ENCODE measurements at regions not wholly inside any gene's neighbourhood (a gene's known extent, or its start where the extent isn't known, plus 50 kb on each side); places are given as distances from the start of the nearest gene placed in this dataset.

- no peak overlapping the region for H3K18ac ChIP-seq (ENCODE audit: insufficient read length, low read depth, low read length)
- H2BK5ac ChIP-seq (ENCODE audit: insufficient read length, low read length), result no peak overlapping the region
- no peak for TF ChIP-seq CTCF (conservative IDR thresholded peaks at IDR 0.05)
- no peak overlapping the region for H2BK12ac ChIP-seq (ENCODE audit: insufficient read length, low read depth, low read length)
- H4K5ac ChIP-seq (ENCODE audit: insufficient read length, low read depth, low read length), result no peak overlapping the region
- Mint-ChIP-seq H3K27ac (no peak overlapping the region), H3K27me3 (ENCODE audit: low read depth) (no peaks in the 10 kb centered on the region), H3K4me1 (peaks cover 0 to under 1% of the 10 kb centered on the region in 2 experiments; a peak in 2 of 4 replicates), H3K4me3 (no peak overlapping the region), H3K36me3 (ENCODE audit: insufficient read depth in 1 of 3, low read depth in 3 of 3) (no peaks in the 10 kb centered on the region; a peak in 1 of 7 replicates), H3K9me3 (no peaks in the 10 kb centered on the region; a peak in 1 of 5 replicates)
- no peak overlapping the region for H3K9ac ChIP-seq (ENCODE audit: extremely low read depth, insufficient read length, low read length)
- H3K27ac ChIP-seq (ENCODE audit: insufficient read length, low read depth, low read length), result no peak overlapping the region
- H2AFZ ChIP-seq (ENCODE audit: low read length), result no peak overlapping the region
- no peak overlapping the region for H3K23ac ChIP-seq (ENCODE audit: insufficient read length, low read depth, low read length)
- H3K4ac ChIP-seq (ENCODE audit: low read depth, low read length), result no peak overlapping the region
- H3K56ac ChIP-seq (ENCODE audit: insufficient read length, low read depth, low read length), result no peak overlapping the region
- H3T11ph ChIP-seq (ENCODE audit: low read length), result no peak overlapping the region
- H2BK20ac ChIP-seq (ENCODE audit: low read depth, low read length, poor library complexity, severe bottlenecking), result no peak overlapping the region
- H2AK5ac ChIP-seq (ENCODE audit: insufficient read length, low read length), result no peak overlapping the region
- H3K27me3 ChIP-seq (ENCODE audit: insufficient read depth, low read length), result no peaks in the 10 kb centered on the region
- H2BK120ac ChIP-seq (ENCODE audit: low read depth, low read length, poor library complexity, severe bottlenecking), result no peak overlapping the region
- H3K79me1 ChIP-seq (ENCODE audit: insufficient read depth, low read depth, low read length, poor library complexity, severe bottlenecking), result no peaks in the 10 kb centered on the region
- H2BK15ac ChIP-seq (ENCODE audit: low read depth, low read length), result no peak overlapping the region
- DNase-seq, result no peak
- no peak overlapping the region for H3K14ac ChIP-seq (ENCODE audit: insufficient read depth, low read length)
- peaks cover 2% of the 10 kb centered on the region for H3K23me2 ChIP-seq (ENCODE audit: insufficient read length, low read depth, low read length, poor library complexity, severe bottlenecking)
- H3K4me2 ChIP-seq (ENCODE audit: insufficient read depth, insufficient read length, low read length), result no peak overlapping the region
- H3K4me1 ChIP-seq (ENCODE audit: insufficient read depth, low read length), result no peaks in the 10 kb centered on the region
- no peak overlapping the region for H4K8ac ChIP-seq (replicated peaks; ENCODE audit: insufficient read length, low read depth, low read length)
- no peak overlapping the region for H4K91ac ChIP-seq (ENCODE audit: insufficient read length, low read depth, low read length)
- H4K20me1 ChIP-seq (ENCODE audit: control insufficient read depth, insufficient read depth, insufficient read length), result no peaks in the 10 kb centered on the region
- H3K9me3 ChIP-seq (ENCODE audit: control insufficient read depth, low read depth, low read length), result no peaks in the 10 kb centered on the region
- no peaks in the 10 kb centered on the region for H3K79me2 ChIP-seq (ENCODE audit: insufficient read depth, low read length)
These were observed 360.7 kb upstream of the PHF14 start for GRCh38 chr7:10612950-10613349.

Data from H9 (cell line).